Right renal pelvis (tissue), 4 donors: ENCODE measurements at regions not wholly inside any gene's neighbourhood (a gene's known extent, or its start where the extent isn't known, plus 50 kb on each side); places are given as distances from the start of the nearest gene placed in this dataset.

ENCODE experiments used
- DNase-seq, 4 donors: peaks; one replicate each; pipeline ENCODE4 v3.0.0-alpha.2; 2013; ENCODE audit warnings: low read depth in 4 of 4, low spot score in 3 of 4, missing footprints in 1 of 4

- DNase-seq, result no peak
These were observed 173.4 kb upstream of the CWC22 start for GRCh38 chr2:180180511-180180910.

- no peak for DNase-seq
These were observed 170.4 kb upstream of the CWC22 start for GRCh38 chr2:180177534-180177933.

DNA sequence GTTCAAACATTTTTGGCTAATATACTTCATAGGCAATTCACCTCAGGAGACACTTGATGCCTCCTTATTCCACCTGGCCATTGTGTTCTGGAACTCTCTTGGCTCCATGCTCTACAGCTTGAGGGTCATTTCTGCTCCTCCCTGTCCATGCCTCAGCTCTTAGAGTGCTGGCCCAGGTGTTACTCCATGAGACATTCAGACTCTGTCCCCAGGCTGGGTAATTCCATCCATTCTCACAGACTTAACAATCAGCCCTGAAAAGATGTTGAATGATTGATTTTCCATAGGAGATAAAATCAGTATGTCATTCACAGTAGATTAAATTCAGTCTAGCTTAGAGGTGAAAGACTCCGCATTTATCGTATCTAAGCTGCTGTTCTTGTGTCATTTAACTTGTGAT lies 168.6 kb upstream of the CWC22 start:
- DNase-seq, result no peak

GRCh38 chr2:180174580-180174979 lies 167.5 kb upstream of the CWC22 start:
- no peak for DNase-seq

DNA sequence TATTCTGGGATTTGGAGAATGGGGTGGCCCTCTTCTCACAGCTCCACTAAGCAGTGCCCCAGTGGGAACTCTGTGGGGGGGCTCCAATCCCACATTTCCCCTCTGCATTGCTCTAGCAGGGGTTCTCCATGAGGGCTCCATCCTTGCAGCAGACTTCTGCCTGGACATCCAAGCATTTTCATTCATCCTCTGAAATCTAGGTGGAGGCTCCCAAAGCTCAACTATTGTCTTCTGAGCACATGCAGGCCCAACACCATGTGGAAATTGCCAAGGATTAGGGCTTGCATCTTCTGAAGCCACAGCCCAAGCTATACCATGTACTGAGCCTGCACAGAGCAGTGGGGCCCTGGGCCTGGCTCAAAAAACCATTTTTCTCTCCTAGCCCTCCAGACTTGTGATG lies 162.4 kb upstream of the CWC22 start:
- no peak for DNase-seq

DNA sequence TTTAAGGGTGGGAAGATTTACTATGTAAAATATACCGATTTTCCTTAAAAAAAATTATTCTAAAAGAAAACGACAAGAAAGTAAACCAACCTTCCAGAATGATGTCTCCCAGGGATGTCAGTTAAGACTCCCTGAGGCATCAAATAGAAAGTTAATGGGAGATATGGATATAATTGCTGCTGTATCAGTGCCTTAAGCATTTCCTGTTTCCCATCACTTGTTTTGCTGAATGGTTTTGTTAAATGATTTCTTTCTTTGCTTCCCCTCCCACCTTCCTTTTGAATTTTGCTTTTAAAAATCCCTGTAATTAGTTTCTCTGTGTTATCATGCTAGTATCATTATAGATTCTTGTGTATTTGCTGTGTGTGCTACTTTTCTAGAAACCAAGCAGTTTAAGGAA lies 154.3 kb upstream of the CWC22 start:
- no peak for DNase-seq

DNA sequence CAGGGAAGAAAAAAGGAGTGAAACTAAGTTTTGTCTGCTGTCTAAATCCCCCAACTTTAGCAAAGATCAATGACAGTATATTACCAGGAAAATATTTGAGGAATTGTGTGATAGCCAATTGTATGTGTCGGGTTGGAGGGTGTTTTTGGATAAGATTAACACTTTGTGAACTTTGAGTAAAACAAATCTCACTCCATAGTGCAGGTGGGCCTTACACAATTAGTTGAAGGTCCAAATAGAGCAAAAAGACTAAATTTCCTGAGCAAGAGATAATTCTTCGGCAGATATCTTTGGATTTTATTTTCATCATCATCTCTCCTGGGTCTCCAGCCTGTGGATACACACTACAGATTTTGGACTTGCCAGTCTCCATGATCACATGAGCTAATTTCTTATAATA lies 152.8 kb upstream of the CWC22 start:
- no peak for DNase-seq

DNA sequence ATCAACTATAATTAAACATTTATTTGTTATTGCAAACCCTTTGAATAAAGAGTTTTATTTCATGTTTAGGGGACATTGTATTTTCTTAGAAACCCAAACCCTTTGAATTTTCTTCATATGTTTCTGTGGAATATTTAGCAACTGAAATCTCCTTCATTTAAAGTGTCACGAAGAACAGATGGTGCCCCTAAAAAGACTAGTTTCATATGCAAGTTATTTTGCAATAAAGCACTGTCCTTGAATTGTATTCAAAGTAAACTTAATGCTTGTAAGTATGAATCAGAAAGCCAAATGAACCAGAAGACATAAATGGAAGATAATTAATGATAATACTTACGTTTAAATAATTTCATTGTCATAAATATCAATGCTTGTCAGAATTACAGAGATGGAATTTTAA lies 151.9 kb upstream of the CWC22 start:
- no peak for DNase-seq

DNA sequence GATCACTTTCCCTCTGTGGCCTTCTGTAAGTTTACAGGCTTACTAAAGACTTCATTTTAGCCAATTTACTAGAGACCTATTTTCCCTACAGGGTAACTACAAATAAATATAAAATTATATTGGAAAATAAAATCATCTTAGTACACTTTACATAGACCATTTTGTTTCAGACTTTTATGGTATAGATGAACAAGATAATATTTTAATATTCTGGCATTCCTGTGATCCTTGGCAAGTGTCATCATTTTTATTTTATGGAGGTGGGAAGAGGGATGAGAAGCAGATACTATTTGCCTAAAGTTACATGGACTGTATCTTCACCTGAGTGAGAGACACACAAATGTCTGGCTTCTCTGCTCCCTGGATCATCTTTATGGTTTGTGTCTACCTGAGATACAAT lies 149.6 kb upstream of the CWC22 start:
- no peak for DNase-seq

DNA sequence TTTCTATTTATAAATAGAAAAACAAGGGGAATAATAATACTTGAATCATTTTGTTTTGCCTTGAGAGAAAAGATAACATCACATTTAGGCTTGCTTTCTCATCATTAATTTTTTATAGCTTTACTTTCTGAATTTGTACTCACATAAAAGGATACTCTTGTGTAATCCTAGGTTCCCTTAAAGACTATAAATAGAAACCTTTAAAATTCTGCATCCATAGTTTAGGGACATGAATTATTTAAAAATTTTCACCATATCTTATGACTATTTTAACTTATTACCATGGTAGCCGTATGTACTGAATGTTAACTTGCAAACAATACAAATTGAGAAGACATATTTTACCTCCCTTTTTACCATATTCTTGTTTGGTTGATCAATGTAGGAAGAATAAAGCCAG lies 143.5 kb upstream of the CWC22 start:
- DNase-seq, result no peak

DNA sequence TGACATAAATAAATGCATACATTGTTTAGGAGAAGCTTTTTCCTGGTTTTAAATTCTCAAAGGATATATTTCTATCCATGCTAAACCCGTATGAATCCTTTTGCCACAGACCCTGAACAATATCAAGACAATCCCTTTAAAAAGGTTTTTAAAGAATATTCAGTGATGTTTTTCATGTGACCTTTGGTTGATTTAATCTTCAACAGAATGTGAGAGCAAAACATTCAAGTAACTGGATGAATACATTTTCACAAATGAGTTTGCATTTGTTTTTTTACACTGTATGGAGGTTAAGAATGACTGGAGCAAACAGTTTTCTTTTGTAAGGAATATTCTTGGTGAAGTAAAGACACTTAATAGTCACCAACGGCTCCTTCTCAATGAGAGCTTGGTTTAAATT lies 139.4 kb upstream of the CWC22 start:
- DNase-seq, result no peak

DNA sequence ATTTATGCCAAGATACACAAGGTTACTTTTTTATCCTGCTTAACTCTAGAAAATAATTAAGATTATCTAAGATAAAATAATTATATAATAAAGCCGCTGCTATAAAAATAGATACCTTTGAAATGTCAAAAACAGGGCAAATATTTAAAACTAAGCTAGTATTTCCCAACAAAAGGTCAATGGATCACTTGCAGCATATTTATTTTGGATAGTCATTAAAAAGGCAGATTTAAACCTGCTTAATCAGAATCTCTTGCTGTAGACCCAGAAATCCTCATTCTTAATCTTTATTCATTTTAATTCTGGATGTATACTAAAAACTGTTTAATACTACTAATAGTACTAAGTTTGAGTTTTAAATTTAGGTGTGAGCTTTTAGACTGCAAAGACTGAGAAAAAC lies 139.0 kb upstream of the CWC22 start:
- no peak for DNase-seq

DNA sequence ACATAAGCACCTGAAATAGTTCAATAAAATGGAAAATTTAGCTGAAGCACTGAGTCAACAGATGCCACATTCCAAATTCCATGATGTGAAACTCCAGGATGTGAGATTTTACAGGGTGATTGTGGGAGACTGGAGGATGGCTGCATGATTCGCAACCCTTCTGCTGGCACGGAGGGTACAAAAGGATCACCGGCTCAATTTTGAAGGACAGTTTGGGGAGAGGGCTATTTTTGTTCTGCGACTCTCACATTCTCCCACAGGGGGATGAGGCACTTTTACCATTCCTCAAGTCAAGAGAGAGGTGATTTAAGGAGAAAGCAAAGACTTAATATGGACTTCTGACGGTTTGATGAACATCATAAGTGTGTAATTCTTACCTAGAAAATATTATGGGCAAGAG lies 138.1 kb upstream of the CWC22 start:
- no peak for DNase-seq

DNA sequence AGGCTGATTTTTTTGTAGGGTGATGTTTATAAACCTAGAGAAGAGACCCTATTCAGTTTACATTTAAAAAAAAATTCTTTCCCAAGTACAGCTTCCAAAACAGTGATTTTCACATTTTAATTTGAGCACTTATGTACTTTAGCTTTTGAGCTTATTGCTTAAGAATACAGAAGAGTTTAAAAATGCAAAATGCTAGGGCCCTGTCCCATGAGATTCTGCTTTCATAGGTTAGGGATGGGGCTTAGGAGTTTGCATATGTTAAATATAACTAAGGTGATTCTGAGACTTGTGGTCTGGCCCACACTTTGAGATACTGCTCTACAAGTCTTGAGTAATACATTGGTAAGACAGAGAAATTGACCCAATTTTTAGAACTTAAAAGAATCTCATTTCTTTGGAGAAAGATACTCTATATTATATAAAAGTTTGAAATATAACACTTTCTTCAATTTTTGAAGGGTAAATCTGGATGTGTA lies 137.3 kb upstream of the CWC22 start:
- no peak for DNase-seq

GRCh38 chr2:180143633-180144337 lies 136.7 kb upstream of the CWC22 start:
- DNase-seq, result no peak

DNA sequence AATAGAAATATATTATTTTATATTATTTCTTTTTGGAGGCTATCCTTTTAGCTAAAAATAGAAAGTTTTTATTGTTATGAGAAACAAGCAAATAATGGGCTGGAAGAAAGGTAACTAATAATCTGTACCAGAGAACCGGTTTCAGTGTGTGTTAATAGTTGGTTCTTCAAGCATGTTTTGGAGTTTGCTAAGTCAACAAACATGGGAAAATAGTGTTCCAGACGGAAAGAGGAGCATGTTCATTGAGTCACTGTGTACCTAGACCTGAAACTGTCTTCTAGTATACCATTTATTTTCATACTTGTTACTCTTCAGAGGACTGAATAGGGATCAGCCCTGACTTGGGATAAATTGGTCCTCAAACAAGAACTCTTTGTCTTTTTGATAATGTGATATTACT lies 134.5 kb upstream of the CWC22 start:
- no peak for DNase-seq

DNA sequence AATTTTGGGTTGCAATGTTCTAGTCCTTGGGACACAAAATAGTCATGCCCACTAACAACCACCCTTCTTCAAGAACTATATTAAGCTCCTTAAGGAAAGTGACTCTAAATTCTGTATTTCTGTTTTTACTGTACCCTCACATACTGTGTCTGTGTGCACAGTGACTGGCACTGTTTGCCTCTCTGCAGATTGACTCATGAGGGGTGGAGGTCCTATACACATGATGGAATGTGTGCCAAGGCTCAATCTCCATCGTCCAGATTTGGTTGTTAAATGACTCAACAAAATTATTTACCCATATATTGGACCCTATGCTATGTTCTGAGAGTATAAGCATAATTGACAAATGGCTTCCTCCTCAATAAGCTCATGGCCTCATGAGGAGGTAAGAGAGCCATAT lies 126.6 kb upstream of the CWC22 start:
- DNase-seq, result no peak

- no peak for DNase-seq
These were observed 123.3 kb upstream of the CWC22 start for GRCh38 chr2:180130403-180130802.

- DNase-seq, result no peak
These were observed 121.8 kb upstream of the CWC22 start for GRCh38 chr2:180128861-180129260.

GRCh38 chr2:180125245-180125962 lies 118.3 kb upstream of the CWC22 start:
- peak; percentile 44 to 75 (median 65) for DNase-seq

DNA sequence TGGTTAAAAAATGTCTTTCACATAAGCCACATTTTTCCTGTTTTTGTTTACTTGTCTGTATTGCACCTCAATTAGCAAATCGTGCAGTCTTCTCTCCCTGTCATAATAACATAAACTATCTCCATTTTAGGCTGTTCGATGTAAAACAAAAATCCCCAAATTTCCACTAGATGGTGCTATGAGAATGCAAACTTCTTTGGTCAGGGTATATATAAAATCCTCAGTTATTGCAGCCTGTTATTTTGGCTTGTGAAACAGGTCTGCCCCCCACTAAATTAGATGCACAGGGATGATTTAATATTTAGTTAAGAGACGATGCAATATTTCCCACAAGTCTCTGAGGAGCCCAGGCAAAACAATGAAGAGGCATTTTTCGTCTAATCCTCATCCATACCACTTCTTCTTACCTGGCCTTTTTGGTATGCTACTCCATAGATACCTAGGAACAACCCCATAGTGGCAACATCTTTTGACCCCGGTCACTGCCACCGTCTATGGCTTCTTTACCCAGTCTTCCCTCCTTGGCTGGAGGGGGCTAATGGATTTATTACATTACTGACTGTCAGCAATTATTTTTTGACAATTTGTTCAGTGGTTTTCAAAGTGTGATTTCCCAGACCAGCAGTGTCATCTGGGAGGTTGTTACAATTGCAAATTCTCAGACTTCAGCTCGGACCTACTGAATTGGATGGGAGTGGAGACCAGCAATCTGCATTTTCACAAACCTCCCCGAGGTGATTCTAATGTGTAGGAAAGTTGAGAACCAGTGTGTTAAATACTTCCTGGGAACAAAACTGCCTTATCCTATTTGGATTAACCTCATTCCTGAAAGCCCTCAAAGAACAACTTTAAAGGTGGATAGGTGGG lies 117.4 kb upstream of the CWC22 start:
- DNase-seq, result peak; percentile 45 to 72 (median 50)
